ENCODE measurements at regions not wholly inside any gene's neighbourhood (a gene's known extent, or its start where the extent isn't known, plus 50 kb on each side); places are given as distances from the start of the nearest gene placed in this dataset.

DNA sequence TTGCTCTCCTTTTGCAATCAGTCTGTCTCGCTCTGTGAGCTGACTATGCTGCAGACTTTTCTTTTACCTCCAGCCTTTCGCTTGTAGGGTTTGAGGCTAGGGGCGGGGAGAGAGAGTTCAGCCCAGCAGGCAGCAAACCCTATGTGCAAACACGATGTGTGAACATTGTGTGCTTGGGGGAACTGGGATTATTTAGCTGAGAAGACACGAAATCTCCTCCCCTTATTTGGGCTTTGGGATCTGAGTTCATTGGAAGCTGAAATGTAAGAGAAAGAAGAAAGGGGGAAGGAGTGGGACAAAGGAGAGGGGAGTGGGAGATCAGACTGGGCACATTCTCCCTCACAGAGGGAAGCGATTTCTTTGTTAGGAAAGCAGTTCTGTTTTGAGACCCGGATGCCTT lies 189.6 kb upstream of the TNP1 start:
- DNase-seq, result no peak

DNA sequence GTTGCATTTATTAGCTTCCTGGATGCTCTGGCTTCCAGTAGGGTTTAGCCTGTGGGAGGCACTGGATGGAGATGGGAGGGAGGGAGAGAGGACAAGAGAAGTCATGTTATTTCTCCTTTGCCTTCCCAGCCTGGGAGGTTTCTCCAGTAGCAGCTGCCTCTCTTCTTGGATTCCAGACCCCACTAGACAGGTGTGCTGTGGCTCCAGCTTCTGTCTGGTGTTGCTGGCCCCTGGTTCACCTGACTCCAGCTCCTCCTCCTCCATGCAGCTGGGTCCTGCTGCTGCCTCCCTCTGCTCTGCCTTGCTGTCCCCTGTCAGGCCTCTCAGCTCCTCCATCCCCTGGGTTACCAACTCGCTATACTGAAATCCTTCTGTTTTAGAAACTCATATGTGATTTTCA lies 188.9 kb upstream of the TNP1 start:
- DNase-seq, result no peak

DNA sequence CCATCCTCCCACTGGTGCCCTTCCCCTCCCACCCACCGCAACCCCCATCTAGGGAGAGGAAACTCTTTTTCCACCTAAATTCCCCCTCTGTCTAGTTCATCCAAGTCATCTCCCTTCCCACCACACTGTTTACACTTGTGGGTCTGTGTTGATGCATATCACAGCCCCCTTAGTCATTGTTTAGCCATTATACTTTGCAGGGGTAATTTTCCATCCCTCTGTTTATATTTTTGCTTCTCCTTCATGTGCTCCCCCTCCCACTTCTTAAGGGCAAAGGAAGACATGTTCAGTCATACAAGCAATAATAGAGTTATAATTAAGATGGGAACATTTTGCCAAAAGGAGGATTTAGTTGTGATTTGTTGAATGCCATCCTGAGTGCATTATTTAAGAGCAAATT lies 187.8 kb upstream of the TNP1 start:
- no peak for DNase-seq

DNA sequence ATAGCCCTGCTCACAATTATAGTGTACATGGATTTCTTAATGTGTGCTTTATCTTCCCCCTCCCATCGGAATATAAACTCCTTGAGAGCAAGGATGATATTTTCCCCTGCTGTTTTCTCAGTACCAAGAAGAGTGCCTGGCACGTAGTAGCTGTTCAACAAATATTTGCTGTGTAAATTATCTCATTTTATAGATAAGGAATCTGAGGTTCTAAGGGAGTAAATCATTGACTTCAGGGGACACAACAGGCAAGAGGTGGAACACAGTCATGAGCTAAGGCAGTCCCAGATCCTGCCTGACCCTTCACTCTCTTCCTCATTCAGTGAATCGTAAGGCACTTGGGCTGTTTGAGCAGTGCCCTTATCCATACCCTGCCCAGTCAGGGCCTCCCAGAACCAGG lies 187.3 kb upstream of the TNP1 start:
- no peak for DNase-seq

DNA sequence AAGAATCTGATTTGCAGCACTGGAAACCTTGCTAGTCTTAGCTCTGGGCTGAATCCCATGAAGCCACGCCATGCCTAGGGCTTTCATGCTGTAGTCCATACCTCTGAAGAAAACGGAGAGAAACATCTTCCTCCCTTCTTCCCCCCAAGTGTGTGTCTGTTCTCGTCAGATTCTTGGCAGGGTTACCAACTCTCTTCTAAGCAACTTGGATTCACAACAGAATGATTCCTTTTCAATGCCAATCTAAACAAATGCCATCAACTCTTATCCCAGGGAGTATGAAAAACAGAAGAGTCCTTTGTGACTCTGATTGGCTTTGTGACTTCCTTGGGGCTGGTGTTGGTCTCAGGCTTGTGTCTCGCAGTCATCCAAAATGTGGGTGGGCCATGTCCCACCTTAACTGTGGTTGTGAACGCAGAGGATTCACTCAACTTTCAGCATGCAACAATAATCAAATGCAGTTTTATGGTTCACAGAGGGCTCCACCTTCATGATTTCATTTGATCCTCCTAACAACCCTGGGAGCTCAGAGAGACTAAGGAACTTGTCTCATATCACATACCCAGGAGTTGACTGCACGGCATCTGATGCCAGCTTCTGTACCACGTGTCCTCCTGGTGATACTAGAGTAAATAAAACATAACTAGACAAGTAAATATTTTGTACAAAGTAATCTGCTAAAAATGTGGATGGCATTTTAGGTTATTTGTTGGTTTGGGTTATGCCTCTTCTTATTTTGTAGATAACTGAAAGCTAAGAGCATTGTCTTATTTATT lies 186.0 kb upstream of the TNP1 start:
- no peak for DNase-seq

DNA sequence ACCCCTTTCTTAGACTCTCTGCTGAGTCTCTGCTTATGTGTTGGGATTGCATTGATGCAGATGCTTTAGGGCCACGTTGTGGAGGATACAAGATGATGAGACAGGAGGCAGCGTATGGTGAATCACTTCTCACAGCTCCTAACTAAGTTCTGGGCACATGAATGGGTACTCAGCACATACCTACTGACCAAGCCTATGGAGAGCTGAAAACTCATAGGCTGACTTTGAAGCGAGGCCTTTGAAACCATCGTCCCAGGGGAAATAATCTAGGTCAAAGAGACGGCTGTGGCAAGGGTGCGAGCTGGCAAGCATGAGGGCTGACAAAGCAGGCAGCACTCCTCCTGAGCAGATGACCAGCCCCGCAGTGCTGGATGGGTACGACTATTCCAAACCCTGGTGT lies 180.2 kb upstream of the TNP1 start:
- DNase-seq, result no peak

DNA sequence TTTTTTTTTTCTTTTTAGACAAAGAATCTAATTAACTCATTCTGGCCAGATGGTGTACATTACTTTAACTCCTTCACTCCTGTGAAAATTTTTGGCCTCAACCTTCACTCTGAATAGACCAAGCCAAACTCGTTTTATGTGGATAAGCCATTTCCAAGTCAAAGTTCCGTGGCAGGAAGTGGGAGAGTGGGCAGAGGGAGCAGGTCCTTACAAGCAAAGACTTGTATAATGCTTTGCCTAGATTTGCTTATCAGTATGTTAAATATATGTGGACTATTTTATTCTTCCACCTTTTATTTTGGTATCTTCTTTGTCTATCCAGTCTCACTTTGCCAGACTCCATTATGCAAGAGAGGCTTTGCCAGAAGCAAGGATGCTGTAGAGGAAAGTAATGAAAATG lies 178.1 kb upstream of the TNP1 start:
- DNase-seq, result no peak

DNA sequence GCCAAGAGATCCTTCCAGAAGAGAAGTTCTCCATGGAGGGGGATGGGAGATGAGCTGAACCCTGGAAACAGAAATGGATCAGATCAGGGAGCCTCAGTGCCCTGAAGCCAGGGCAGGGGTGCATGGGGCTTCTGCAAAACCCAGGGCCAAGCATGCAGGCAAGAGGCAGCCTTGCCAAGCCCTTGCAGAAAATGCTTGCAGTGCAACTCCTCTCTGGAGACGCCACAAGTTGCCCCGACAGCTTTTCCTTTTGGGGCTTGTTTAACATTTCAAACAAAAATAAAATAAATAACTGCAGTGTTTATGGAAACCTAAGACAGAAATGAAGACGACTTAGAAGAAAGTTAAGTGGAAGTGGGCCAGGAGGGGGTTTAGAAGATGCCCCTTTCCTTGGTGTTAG lies 177.5 kb upstream of the TNP1 start:
- DNase-seq, result no peak

DNA sequence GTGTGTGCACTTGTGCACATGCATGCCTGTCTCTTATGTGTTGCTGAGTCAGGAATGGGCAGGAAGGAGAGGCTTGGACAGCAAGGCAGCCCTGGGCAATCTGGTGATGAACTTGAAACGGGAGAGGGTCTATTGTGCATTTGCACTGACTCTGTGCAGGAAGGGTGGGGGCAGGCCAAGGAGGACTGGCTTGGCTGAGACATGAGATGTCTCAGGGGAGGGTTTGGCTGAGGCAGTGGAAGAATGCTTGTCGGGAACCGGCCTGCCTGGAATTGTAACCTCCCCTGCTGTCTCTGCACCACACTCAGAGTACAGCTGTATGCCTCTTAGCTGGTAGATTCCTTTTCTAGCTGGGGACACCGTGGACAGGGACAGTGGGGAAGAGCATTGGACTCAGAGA lies 176.1 kb upstream of the TNP1 start:
- no peak for DNase-seq

DNA sequence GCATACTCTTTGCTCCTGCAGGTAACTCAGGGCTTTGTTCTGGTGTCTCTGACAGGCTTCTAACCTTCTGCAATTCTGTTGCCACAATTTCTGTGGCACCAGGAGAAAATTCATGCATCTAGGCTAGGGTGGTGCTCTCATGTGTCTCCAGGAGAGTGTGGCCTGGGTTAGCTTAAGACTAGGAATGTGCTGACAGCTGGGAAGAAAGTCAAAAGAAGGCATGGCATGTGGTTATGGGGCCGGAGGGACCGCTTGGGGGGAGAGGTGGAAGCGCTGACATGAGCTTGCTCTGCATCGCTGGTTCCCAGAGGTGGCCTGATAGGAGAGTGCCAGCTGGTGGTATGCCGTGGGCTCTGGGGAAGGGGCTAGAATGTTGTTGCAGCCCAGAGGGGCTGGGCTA lies 173.3 kb upstream of the TNP1 start:
- DNase-seq, result no peak

DNA sequence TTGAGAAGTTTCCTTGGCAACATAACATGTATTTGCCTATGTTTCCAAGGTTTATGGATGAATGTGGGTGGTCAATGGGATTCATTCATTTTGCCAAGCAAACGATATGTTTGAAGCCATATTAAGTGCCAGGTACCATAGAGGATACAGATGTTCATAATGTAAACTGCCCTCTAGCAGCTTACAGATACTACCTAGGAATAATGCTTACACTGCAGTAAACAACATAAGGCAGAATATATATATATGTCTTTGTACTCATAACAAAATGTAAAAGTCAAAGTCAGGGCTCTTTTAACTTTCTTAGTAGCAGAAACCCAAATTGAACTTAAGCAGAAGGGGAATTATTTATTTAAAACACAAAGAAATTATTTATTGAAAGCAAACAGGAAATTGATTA lies 171.6 kb upstream of the TNP1 start:
- DNase-seq, result no peak

DNA sequence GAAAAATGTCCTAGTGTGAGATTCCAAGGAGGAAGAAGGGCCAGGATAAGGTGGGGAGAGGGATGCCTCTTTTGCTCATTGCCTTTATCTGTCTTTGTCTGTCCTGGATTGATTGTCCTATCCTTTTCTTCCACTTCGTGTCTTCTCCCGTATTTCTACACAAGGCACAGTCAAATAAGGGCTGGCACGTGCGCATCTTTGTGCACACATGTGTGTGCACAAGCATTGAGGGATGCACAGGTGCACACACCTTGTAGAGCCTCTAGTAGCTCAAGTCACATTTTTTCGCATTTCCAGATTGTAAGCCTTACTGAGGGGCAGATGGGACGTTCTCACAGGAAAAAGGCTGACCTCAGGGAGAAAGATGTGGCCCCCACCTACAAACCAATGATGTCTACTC lies 170.2 kb upstream of the TNP1 start:
- DNase-seq, result no peak

DNA sequence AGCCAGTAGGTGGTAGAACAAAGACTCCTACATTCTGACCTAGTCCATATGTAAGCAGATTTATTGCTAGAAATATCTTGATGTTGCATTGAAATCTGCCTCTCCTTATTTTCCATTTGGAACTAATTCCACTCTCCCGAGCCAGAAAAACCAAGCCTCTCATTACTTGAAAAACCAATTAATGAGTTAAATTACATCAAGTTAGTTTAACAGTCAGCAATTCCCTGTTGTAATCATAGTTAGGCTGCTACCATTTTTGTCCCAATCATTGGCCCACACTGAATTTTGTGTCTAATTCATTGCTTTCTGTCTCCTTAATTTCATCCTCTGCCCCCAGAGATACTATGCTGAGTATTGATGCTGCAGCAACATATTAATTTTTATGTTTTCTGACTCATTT lies 168.3 kb upstream of the TNP1 start:
- DNase-seq, result no peak

DNA sequence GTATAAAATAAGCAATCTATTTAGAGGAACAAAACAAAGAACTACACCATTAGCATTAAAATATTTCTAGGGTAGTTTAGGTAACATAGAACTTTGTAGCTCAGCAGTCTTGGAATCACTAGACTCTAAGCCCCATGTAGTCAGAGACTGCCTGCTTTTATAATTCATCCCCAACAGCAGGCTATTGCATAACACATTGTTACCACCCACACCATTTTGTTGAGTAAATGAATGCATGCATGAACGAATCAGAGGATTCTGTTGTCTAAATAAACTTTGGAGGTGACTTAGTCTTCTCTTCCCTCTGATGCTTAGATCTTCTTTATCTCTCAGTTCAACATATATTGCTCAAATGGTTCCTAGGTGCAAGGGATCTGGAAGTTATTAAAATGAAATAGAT lies 167.6 kb upstream of the TNP1 start:
- DNase-seq, result no peak

DNA sequence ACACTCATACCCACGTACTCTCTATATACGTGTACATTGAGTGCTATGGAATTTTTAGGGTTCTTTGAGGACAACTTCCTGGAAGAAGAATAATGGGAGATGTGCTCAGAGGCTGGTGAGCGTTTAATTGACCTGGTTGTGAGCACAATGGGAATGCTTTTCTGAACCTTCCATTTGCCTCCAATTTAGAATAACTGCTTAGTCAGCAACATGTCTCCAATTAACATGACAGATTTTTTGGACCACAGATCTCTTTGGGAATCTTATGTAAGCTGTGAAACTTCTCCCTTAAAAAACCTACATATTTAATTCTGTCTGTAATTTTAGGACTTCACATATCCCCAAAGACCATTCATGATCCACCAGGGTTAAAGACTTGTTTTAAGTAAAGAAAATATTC lies 166.7 kb upstream of the TNP1 start:
- DNase-seq, result no peak

DNA sequence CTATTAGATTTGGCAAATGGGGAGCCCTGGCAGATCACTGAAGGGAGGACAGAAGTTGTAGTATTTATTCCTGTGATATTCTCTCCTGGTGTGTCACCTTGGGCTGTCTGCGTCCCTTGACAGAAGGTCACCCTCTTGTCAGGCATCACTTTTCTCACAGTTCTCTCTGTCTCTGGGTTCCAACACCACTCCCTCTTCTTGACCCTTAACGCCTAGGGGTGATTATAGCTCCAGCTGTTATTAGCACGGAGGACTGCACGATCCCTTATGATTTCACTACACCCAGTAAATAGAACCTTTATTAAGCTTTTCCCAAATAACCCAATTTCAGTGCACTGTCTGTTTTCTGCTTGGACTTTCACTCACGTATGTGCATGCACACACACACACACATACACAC lies 166.3 kb upstream of the TNP1 start:
- DNase-seq, result no peak

DNA sequence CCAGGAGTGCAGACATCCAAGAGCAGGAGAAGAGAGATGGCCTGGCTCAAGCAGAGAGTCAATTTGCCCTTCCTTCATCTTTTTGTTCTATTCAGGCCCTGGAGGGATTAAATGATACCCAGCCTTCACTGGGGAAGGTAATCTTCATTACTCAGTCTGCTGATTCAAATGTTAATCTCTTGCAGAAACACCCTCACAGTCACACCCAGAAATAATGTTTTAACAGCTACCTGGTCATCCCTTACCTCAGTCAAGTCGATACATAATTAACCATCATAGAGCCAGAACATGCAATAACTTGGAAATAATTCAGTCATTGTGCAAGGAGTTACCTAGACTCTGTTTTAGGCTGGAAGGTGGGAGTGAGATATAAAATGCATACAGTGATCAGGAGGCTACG lies 163.7 kb upstream of the TNP1 start:
- DNase-seq, result no peak

DNA sequence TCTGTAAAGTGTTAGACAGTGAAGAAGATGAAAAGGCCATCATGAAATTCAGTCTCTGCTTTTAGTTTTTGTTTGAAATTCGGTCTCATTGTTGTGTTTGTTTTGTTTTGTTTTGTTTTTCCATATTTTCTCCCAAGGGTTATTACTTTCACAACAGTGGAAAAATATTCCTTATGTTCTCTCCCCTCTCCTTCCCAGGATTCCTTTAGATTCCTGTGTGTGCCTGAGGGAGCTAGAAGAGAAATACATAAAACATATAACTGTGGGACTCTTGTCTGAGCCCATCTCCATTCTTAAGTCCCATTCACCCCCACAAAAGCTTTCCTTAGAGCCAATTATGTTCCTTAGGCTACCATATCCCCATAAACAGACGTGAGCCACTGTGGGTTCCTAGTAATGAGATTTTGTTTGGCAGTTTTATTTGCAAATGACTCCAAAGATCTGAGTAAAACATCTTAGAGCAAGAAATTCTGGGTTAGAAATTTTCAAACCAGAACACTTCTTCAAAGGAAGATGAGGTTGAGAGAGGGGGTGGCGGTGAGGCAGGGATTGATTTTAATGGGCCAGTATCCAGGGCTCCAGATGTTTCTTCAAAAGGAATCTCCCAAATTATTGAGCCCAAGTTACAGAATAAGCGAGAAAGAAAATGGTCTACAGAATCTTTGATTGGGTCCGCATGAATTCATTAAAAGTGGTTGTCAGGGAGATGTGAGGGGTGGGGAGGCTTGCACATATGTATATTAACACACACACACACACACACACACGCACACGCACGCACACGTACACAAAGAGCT lies 157.8 kb upstream of the TNP1 start:
- no peak for DNase-seq

DNA sequence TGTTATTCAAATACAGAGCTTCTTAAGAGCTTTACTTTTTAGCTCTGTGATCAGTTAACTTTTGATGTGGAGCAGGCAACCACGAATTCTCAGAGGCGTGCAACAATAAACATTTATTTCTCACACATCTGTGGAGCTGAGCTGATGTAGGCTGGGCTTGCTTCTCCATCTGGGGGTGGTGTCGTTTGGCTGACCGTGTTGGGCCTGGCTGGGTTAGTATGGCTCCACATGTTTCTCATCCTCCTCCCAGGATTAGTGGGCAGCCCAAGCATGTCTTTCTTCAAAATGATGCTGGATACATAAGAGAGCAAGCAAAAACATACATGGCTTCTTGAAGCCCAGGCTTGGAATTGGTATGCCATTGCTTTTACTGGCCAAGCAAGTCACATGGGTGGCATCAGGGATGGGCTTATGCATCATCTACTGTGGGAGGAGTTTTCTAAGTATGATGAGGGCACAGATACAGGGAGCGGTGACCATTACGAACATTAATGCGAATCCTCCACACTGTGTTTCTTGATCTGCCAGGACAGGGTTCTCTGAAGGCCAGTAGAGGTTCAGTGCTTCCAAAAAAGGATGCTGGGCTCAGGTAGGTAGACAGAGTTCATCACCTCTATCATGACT lies 157.0 kb upstream of the TNP1 start:
- DNase-seq, result no peak

DNA sequence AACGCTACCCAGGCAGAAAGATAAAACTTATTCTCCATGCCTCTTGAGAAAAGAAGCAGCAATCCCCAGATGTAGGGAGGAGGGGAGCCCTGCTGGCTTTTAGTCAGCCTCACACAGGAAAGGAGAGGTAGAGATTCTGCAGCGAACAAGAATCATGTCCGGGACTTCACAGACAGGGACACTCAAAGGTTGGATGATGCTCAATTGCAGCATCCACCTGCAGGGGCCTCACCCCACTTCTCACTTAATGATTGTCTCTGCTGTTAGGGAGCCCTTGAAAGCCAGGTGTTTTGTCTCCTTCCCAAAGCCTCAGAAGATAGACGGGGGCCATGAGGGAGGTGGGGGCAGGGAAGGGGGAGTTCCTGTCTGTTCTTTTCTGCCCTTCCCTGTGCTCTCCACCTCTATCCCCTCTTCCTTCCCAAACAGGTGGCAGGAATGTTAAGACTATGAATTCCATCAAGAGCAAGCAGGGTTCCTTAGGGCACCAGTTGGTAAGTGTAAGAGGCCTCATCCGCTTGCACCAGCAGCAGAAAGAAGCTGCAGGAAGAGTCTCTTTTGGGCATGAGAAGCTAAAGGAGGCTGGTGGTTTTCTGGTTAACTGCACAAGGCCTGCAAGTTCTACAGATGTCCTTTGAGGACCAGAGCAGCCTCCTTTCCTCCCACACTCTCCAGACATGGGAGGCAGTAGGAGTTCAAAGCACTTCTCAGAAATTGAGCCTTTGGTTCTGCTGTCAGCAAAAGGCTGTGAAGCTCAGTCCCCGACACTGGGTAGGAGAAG lies 154.7 kb upstream of the TNP1 start:
- no peak for DNase-seq

DNA sequence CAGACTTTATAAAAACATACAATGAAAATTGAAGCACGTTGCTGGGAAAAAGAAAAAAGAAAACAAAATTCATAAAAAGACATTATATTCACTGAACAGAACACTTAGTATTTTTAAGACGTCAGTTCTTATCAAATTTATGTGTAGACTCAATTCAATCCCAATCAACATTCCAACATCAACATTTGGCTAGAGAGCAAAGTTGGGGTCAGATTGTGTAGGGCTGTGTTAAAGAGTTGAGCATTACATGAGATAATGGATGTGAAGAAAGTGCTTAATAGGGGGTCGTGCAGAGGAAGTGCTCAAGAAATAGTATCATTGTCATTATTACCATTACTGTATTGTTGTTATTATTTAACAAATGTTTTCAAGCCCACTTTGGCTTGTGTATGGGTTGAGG lies 154.1 kb upstream of the TNP1 start:
- no peak for DNase-seq

DNA sequence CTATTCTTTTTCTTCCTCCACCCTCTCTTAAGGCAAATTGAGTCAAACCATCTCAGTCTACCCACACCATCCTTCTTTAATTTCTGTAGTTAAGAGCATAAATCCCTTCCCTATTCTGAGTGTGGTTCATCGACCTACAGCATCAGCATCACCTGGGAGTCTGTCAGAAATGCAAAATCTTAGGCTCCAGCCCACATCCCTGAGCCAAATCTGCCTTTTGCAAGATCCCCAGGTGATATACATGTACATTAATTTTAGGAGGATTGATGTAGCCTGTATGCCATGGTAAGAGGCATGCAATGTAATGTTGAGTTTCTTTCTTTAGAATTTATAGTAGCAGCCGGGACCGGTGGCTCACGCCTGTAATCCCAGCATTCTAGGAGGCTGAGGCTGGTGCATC lies 151.7 kb upstream of the TNP1 start:
- DNase-seq, result no peak

DNA sequence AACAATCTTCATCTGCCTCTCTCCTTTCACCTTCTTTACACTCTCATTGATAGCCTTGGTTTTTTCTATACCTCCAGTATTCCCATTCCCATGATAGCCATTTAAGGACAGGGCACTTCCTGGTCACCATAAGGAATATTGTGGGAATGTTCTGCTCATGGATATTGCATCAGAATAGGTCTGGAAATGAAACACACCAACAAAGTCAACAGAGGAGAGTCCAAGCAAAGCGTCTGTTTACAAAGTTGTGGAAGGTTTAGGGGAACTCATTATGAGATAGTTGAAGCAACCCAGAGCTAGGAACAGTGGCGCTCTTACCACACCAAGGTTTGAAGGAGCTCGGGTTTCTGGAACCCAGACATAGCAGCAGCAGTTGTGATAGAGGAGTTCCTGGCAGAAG lies 150.3 kb upstream of the TNP1 start:
- DNase-seq, result no peak

DNA sequence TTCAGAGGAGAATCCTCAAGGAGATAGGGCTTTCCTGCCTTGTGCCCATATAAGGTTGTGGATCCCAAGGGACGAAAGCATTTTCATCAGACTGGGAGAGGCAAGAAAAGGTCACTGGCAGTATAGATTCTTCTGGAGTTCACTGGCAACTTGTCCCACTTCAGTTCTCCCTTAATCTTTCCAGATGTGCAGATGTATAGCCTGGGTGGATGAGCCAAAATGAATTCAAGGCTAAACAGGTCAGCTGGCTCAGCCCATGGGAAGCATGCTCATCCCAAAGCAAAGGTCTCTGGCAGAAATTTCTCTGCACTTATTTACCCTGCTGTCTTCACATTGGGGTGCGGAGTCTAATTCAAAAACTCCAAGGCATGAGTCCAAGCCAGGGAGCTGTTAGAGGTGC lies 148.9 kb upstream of the TNP1 start:
- no peak for DNase-seq
